ENCODE measurements at regions not wholly inside any gene's neighbourhood (a gene's known extent, or its start where the extent isn't known, plus 50 kb on each side); places are given as distances from the start of the nearest gene placed in this dataset.

GRCh38 chr3:181915551-181915950, 203.8 kb downstream of the SOX2 start:
- TF ChIP-seq CTCF (IDR thresholded peaks at IDR 0.05; ENCODE audit: extremely low read depth in 1 of 2, insufficient read depth in 1 of 2, low read depth in 1 of 2, low read length in 2 of 2) (no peak), POLR2AphosphoS5 (IDR thresholded peaks at IDR 0.05; ENCODE audit: insufficient read depth, low read depth, low read length) (no peak), POLR2A (IDR thresholded peaks at IDR 0.05; ENCODE audit: low read depth, low read length) (no peak), GATA2 (IDR thresholded peaks at IDR 0.05; ENCODE audit: insufficient read depth, insufficient read length, low read depth, low read length) (no peak)
